Chondrocyte (in vitro differentiated cells): ENCODE measurements at regions not wholly inside any gene's neighbourhood (a gene's known extent, or its start where the extent isn't known, plus 50 kb on each side); places are given as distances from the start of the nearest gene placed in this dataset.

ENCODE experiments used
- DNase-seq: peaks from one replicate; pipeline ENCODE4 v3.0.0; 2021; ENCODE audit warnings: mixed read lengths, low spot score
- H3K27ac Mint-ChIP-seq: one replicate; pipeline ENCODE4 v1.8.0; 2021; ENCODE audit warnings: mild to moderate bottlenecking, moderate library complexity, mixed read lengths; ENCODE audit not compliant: unreplicated experiment
- H3K27me3 Mint-ChIP-seq: 2 replicates; pipeline ENCODE4 v1.8.0; 2021; ENCODE audit warnings: low read depth, mixed read lengths
- H3K36me3 Mint-ChIP-seq: 2 replicates; pipeline ENCODE4 v1.8.0; 2021; ENCODE audit warnings: low read depth, mixed read lengths
- H3K4me1 Mint-ChIP-seq: 2 replicates; pipeline ENCODE4 v1.8.0; 2021; ENCODE audit warnings: low read depth, mild to moderate bottlenecking, mixed read lengths
- H3K4me3 Mint-ChIP-seq: one replicate; pipeline ENCODE4 v1.8.0; 2021; ENCODE audit warnings: mild to moderate bottlenecking, moderate library complexity, mixed read lengths; ENCODE audit not compliant: unreplicated experiment
- H3K9me3 Mint-ChIP-seq: 2 replicates; pipeline ENCODE4 v1.8.0; 2021; ENCODE audit warnings: low read depth, mixed read lengths
- TF ChIP-seq, protein P1 (sequence below): fragments of 200-600 bp; sonication (generic); IDR thresholded peaks from 2 replicates; pipeline ENCODE4 v1.5.0; 2021; ENCODE audit warnings: antibody characterized with exemption, mild to moderate bottlenecking, moderate library complexity

DNA sequence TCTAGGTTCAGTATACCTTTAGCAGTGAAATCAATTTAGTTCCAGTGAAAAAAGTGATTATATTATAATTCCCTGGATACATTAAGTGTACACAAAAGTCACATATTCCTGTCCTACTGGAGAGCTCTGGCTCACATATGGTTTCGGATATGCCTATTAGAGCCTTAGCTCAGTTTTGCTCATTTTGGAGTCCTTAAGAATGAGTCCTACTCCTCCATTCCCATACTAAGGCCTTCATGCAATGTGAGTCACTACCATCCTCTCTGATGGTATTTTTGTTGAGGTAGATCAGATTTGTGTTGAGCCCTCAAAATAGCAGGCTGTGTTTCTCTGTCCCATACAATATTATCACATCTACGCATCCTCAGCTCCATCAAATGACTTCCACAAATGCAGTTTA, 294.2 kb upstream of the COL8A1 start:
- Mint-ChIP-seq H3K4me1 (peaks cover 42% of the 10 kb centered on the region), H3K27me3 (no peaks in the 10 kb centered on the region), H3K36me3 (peaks cover 2% of the 10 kb centered on the region), H3K4me3 (no peak overlapping the region), H3K27ac (no peak overlapping the region), H3K9me3 (peaks cover 9% of the 10 kb centered on the region)
- no peak for DNase-seq
- TF ChIP-seq, protein P1, sequence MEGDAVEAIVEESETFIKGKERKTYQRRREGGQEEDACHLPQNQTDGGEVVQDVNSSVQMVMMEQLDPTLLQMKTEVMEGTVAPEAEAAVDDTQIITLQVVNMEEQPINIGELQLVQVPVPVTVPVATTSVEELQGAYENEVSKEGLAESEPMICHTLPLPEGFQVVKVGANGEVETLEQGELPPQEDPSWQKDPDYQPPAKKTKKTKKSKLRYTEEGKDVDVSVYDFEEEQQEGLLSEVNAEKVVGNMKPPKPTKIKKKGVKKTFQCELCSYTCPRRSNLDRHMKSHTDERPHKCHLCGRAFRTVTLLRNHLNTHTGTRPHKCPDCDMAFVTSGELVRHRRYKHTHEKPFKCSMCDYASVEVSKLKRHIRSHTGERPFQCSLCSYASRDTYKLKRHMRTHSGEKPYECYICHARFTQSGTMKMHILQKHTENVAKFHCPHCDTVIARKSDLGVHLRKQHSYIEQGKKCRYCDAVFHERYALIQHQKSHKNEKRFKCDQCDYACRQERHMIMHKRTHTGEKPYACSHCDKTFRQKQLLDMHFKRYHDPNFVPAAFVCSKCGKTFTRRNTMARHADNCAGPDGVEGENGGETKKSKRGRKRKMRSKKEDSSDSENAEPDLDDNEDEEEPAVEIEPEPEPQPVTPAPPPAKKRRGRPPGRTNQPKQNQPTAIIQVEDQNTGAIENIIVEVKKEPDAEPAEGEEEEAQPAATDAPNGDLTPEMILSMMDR, result no peak

DNA sequence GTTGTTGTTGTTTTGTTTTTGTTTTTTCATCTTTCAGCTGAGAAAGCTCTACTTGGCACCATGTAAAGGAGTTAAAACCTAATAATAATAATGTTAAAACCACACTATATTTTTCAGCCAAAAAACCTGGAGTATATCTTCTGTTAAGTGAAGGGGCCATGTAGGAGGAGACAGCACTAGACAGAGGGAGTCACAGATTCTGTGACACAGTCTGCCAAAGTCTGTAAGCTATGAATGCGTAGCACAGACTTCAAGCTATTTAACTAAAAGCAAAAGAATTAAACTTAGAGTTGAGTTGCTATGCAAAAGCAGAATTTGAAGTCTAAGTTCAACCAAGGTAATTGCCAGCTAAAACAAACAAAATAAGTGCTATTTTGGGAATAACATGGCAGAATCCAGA, 296.0 kb upstream of the COL8A1 start:
- TF ChIP-seq, protein P1, result no peak
- Mint-ChIP-seq H3K36me3 (peaks cover 4% of the 10 kb centered on the region), H3K27me3 (no peaks in the 10 kb centered on the region), H3K4me3 (no peak overlapping the region), H3K9me3 (peaks cover 12% of the 10 kb centered on the region), H3K27ac (no peak overlapping the region), H3K4me1 (peaks cover 44% of the 10 kb centered on the region)
- no peak for DNase-seq

DNA sequence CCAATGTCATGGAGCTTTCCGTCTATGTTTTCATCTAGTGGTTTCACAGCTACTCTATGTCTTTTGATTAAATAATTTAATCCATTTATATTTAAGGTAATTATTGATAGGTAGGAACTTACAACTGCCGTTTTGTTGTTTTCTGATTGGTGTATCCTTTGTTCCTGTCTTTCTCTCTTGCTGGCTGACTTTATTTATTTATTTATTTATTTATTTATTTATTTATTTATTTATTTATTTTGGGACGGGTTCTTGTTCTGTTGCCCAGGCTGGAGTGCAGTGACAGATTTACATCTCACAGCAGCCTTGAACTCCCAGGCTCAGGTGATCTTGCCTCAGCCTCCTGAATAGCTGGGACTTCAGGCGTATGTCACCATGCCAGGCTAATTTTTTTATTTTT, 299.2 kb upstream of the COL8A1 start:
- TF ChIP-seq, protein P1, result no peak
- no peaks in the 10 kb centered on the region for H3K27me3 Mint-ChIP-seq
- peaks cover 5% of the 10 kb centered on the region for H3K36me3 Mint-ChIP-seq
- peaks cover 42% of the 10 kb centered on the region for H3K4me1 Mint-ChIP-seq
- H3K27ac Mint-ChIP-seq, result no peak overlapping the region
- DNase-seq, result no peak
- no peak overlapping the region for H3K4me3 Mint-ChIP-seq
- H3K9me3 Mint-ChIP-seq, result peaks cover 15% of the 10 kb centered on the region

DNA sequence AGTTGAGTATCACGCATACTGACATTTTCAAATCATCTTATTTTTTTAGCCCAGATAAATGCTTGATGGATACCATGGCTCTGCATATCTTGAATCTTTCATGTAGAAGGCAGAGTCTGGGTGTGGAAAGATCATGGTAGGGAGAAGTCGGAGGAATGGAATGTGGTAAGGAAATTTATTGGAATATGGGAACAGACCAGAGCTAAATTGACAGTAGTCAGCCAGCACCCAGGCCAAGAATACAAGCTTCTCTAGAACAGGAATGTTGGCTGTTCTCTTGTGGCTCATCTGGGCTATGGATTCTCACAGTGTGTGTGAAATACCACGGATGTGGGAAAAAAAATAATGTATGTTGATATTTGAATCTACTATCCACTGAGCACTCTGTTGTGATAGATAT, 305.7 kb upstream of the COL8A1 start:
- peak overlapping the region; percentile 92 for H3K27ac Mint-ChIP-seq
- H3K36me3 Mint-ChIP-seq, result peaks cover 4% of the 10 kb centered on the region
- H3K4me1 Mint-ChIP-seq, result peaks cover 54% of the 10 kb centered on the region
- peaks cover 3% of the 10 kb centered on the region for H3K9me3 Mint-ChIP-seq
- no peak overlapping the region for H3K4me3 Mint-ChIP-seq
- H3K27me3 Mint-ChIP-seq, result no peaks in the 10 kb centered on the region
- no peak for DNase-seq
- TF ChIP-seq, protein P1, result no peak

DNA sequence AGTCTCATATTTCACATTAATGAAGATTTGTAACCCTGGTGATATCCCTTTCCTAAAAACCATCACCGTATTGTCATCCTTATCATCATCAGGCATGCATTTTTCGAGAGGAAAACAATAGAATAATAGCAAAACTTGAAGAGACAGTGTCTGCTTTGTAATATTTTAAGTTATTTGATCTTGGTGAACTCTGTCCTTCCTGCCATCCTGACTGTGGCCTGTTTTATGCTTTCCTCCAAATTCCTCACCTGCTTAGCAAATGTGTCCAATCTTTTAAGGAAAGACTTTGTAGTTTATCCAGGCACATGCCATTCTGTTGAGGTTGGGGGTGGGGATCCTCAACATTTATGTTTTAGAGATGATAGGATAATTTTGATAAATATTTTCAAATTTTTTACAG, 306.1 kb upstream of the COL8A1 start:
- no peak for DNase-seq
- TF ChIP-seq, protein P1, result no peak
- H3K4me1 Mint-ChIP-seq, result peaks cover 50% of the 10 kb centered on the region
- H3K27ac Mint-ChIP-seq, result peak overlapping the region; percentile 92
- H3K4me3 Mint-ChIP-seq, result no peak overlapping the region
- peaks cover 4% of the 10 kb centered on the region for H3K36me3 Mint-ChIP-seq
- peaks cover 5% of the 10 kb centered on the region for H3K9me3 Mint-ChIP-seq
- no peaks in the 10 kb centered on the region for H3K27me3 Mint-ChIP-seq
